IMR-90 (cell line): ENCODE measurements at regions not wholly inside any gene's neighbourhood (a gene's known extent, or its start where the extent isn't known, plus 50 kb on each side); places are given as distances from the start of the nearest gene placed in this dataset.

ENCODE experiments used
- CTCF ChIP-seq: conservative IDR thresholded peaks from 2 replicates; pipeline ENCODE4 v1.5.1; 2012; ENCODE audit warnings: mild to moderate bottlenecking, low read depth, low read length, improper control_type of control experiment
- POLR2A ChIP-seq: IDR thresholded peaks from 2 replicates; pipeline ENCODE4 v1.6.1; 2012; ENCODE audit warnings: mild to moderate bottlenecking, low read depth, low read length
- SMC3 ChIP-seq: fragments of 150-350 bp; IDR thresholded peaks from 2 replicates; pipeline ENCODE4 v1.6.1; 2016; ENCODE audit warnings: low read depth, mild to moderate bottlenecking, antibody characterized with exemption, low read length, moderate library complexity

- TF ChIP-seq SMC3: no peak
- TF ChIP-seq CTCF: no peak
- no peak for TF ChIP-seq POLR2A
Measured at GRCh38 chr17:34472363-34472762, 107.0 kb upstream of the TMEM132E start.
